HG03442 (cell line): ENCODE measurements at regions not wholly inside any gene's neighbourhood (a gene's known extent, or its start where the extent isn't known, plus 50 kb on each side); places are given as distances from the start of the nearest gene placed in this dataset.
"Not testable (repeated sequence)": the region's sequence is repeated elsewhere in the genome, so short reads cannot be mapped to it uniquely, and the experiment has no call there.

Experiments used
- ATAC-seq: cut with Tn5 transposase; IDR thresholded peaks from one replicate; pipeline ENCODE4 v1.9.1; 2021; ENCODE audit warnings: mild to moderate bottlenecking, moderate library complexity; ENCODE audit not compliant: unreplicated experiment

GRCh38 chr1:143784239-143784882 lies 187.4 kb downstream of the FAM72C start:
- ATAC-seq = not testable (repeated sequence)

GRCh38 chr1:143778178-143778577 lies 193.6 kb downstream of the FAM72C start:
- not testable (repeated sequence) for ATAC-seq

GRCh38 chr1:143764831-143765230 lies 207.0 kb downstream of the FAM72C start:
- ATAC-seq = not testable (repeated sequence)

- ATAC-seq = not testable (repeated sequence)
These were observed 211.4 kb downstream of the FAM72C start for GRCh38 chr1:143760366-143760765.

GRCh38 chr1:143755961-143756360 lies 215.8 kb downstream of the FAM72C start:
- ATAC-seq = not testable (repeated sequence)

- no peak for ATAC-seq
These were observed 222.9 kb downstream of the FAM72C start for GRCh38 chr1:143748906-143749305.

GRCh38 chr1:143736562-143736961 lies 235.2 kb downstream of the FAM72C start:
- ATAC-seq = no peak

- no peak for ATAC-seq
These were observed 235.9 kb downstream of the FAM72C start for GRCh38 chr1:143735764-143736461.

- not testable (repeated sequence) for ATAC-seq
These were observed 237.5 kb downstream of the FAM72C start for GRCh38 chr1:143734261-143734660.

GRCh38 chr1:143730890-143731289 lies 240.9 kb downstream of the FAM72C start:
- ATAC-seq = not testable (repeated sequence)

- ATAC-seq = peak; percentile 53
These were observed 242.2 kb downstream of the FAM72C start for GRCh38 chr1:143729449-143730111.

- ATAC-seq = peak; percentile 96
These were observed 242.9 kb downstream of the FAM72C start for GRCh38 chr1:143728802-143729448.

GRCh38 chr1:143727263-143727662 lies 244.5 kb downstream of the FAM72C start:
- no peak for ATAC-seq

GRCh38 chr1:143721024-143721373 lies 250.8 kb downstream of the FAM72C start:
- no peak for ATAC-seq

GRCh38 chr1:143720087-143721023 lies 251.4 kb downstream of the FAM72C start:
- ATAC-seq = no peak

- no peak for ATAC-seq
These were observed 253.3 kb downstream of the FAM72C start for GRCh38 chr1:143718524-143718923.

- ATAC-seq = no peak
These were observed 253.8 kb downstream of the FAM72C start for GRCh38 chr1:143718021-143718420.

GRCh38 chr1:143717434-143717833 lies 254.4 kb downstream of the FAM72C start:
- no peak for ATAC-seq

GRCh38 chr1:143714913-143715312 lies 256.9 kb downstream of the FAM72C start:
- ATAC-seq = not testable (repeated sequence)

GRCh38 chr1:143709606-143710259 lies 262.1 kb downstream of the FAM72C start:
- not testable (repeated sequence) for ATAC-seq
